ENCODE measurements at regions not wholly inside any gene's neighbourhood (a gene's known extent, or its start where the extent isn't known, plus 50 kb on each side); places are given as distances from the start of the nearest gene placed in this dataset.

DNA sequence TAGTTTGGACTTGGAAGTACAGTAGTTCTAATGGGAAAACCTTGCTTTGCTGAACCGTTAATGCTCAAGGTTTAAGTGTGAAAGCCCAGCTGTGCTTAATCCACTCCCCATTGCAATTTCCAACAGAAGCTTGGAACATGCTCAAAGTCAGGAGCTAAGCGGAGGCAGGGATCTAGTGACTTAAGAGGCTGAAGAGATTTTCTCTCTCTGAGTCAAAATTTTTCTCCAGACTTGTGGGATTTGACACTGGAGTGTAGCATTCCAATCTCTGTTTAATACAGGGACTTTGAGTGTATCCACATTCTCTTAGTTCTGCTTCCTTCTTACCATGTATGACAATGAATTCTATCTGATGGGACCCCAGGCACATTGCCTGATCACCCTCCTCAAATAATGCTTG is 471.8 kb downstream of the KIF4B start:
- TF ChIP-seq CTCF (IDR thresholded peaks at IDR 0.05; ENCODE audit: borderline replicate concordance, extremely low read depth, low read length, poor library complexity, severe bottlenecking) (no peak), EZH2 (IDR thresholded peaks at IDR 0.05; ENCODE audit: borderline replicate concordance, low read depth, low read length, severe bottlenecking) (no peak)

Data from DND-41 (cell line).